D721Med (cell line): ENCODE measurements at regions not wholly inside any gene's neighbourhood (a gene's known extent, or its start where the extent isn't known, plus 50 kb on each side); places are given as distances from the start of the nearest gene placed in this dataset.

Source experiments
- DNase-seq: peaks from one replicate; pipeline ENCODE4 v3.0.0; 2011; ENCODE audit warnings: low spot score; ENCODE audit not compliant: insufficient read length
- FAIRE-seq: peaks from 2 replicates; lab custom pipeline; 2011; peaks lifted over from hg19 to GRCh38; lab: Jason Lieb, UNC
- CTCF ChIP-seq: IDR thresholded peaks from 2 replicates; pipeline ENCODE4 v1.5.1; 2012; ENCODE audit warnings: mild to moderate bottlenecking, control low read depth; ENCODE audit not compliant: insufficient read depth; ENCODE audit errors: missing control alignments

GRCh38 chr13:72462726-72463125 lies 264.7 kb downstream of the MZT1 start:
- no peak for DNase-seq
- no peak for FAIRE-seq
- no peak for TF ChIP-seq CTCF

- TF ChIP-seq CTCF = no peak
- no peak for DNase-seq
- FAIRE-seq = no peak
Observed at GRCh38 chr13:72462166-72462565, 265.3 kb downstream of the MZT1 start.

GRCh38 chr13:72458701-72459100 lies 268.7 kb downstream of the MZT1 start:
- FAIRE-seq (no peak), DNase-seq (no peak)
- no peak for TF ChIP-seq CTCF

- no peak for TF ChIP-seq CTCF
- no peak for FAIRE-seq
- no peak for DNase-seq
Observed at GRCh38 chr13:72457151-72457550, 270.3 kb downstream of the MZT1 start.

- DNase-seq (no peak), FAIRE-seq (no peak)
- no peak for TF ChIP-seq CTCF
Observed at GRCh38 chr13:72456486-72456885, 270.9 kb downstream of the MZT1 start.

- no peak for TF ChIP-seq CTCF
- DNase-seq (no peak), FAIRE-seq (no peak)
Observed at GRCh38 chr13:72453161-72453560, 274.3 kb downstream of the MZT1 start.

GRCh38 chr13:72448082-72448481 lies 279.3 kb downstream of the MZT1 start:
- no peak for FAIRE-seq
- no peak for TF ChIP-seq CTCF
- DNase-seq = no peak
